Rectal smooth muscle tissue (tissue), 1 donor: ENCODE measurements at regions not wholly inside any gene's neighbourhood (a gene's known extent, or its start where the extent isn't known, plus 50 kb on each side); places are given as distances from the start of the nearest gene placed in this dataset.

Experiments
- H3K27ac ChIP-seq: one replicate; pipeline ENCODE4 v1.7.0; 2013; ENCODE audit warnings: low read depth, low read length, inconsistent platforms
- H3K27me3 ChIP-seq: one replicate; pipeline ENCODE4 v1.7.0; 2013; ENCODE audit warnings: low read length; ENCODE audit not compliant: control insufficient read depth, insufficient read depth
- H3K36me3 ChIP-seq: one replicate; pipeline ENCODE4 v1.7.0; 2013; ENCODE audit warnings: low read length; ENCODE audit not compliant: control insufficient read depth, insufficient read depth
- H3K4me1 ChIP-seq: one replicate; pipeline ENCODE4 v1.7.0; 2013; ENCODE audit warnings: low read length; ENCODE audit not compliant: control insufficient read depth, insufficient read depth
- H3K4me3 ChIP-seq: one replicate; pipeline ENCODE4 v1.7.0; 2013; ENCODE audit warnings: low read length
- H3K9ac ChIP-seq: one replicate; pipeline ENCODE4 v1.7.0; 2013; ENCODE audit warnings: low read length

DNA sequence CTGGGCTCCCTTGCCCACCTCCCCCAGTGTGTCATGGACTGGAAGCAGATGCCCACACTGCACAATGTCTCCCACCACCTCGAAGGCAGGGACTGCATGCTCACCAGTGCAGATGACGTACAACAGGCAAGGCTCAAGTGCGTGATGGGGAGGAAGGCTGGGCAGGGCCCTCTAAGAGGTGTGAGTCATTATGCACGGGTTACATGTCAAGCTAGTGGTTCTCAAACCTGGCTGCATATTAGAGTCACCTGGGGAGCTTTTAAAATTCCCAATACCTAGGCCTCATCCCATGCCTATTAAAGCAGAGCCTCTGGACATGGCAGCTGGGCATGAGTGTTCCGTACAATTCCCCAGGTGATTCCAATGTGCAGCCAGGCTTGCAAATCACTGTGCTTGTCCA, 137.9 kb upstream of the NGF start:
- H3K9ac ChIP-seq = no peak overlapping the region

DNA sequence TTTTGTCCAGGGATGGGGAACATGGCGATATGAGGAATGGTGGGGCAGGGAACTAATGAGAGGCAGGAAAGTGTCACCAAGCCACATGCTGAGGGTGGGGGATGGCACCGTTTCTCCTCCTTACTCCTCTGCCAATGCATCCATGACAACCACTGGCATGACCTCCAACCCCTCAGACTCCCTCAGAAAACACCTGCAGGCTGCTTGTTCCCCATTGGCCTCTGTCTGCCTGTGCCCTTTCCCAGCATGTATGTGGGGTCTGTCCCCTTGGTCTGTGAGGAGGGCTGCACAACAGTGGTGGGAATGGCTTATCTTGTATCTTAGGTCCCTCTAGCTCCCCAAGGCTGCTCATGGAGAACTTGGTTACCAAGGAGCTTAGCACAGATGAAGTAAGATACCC, 137.2 kb upstream of the NGF start:
- H3K9ac ChIP-seq = no peak overlapping the region
- no peaks in the 10 kb centered on the region for H3K4me1 ChIP-seq
- H3K27ac ChIP-seq = no peak overlapping the region
- no peaks in the 10 kb centered on the region for H3K36me3 ChIP-seq
- no peaks in the 10 kb centered on the region for H3K27me3 ChIP-seq
- H3K4me3 ChIP-seq = no peak overlapping the region

More for the DNA sequence above, 137.9 kb upstream of the NGF start:
- no peak overlapping the region for H3K4me3 ChIP-seq
- H3K27ac ChIP-seq = no peak overlapping the region
- no peaks in the 10 kb centered on the region for H3K4me1 ChIP-seq
- no peaks in the 10 kb centered on the region for H3K36me3 ChIP-seq
- H3K27me3 ChIP-seq = no peaks in the 10 kb centered on the region

DNA sequence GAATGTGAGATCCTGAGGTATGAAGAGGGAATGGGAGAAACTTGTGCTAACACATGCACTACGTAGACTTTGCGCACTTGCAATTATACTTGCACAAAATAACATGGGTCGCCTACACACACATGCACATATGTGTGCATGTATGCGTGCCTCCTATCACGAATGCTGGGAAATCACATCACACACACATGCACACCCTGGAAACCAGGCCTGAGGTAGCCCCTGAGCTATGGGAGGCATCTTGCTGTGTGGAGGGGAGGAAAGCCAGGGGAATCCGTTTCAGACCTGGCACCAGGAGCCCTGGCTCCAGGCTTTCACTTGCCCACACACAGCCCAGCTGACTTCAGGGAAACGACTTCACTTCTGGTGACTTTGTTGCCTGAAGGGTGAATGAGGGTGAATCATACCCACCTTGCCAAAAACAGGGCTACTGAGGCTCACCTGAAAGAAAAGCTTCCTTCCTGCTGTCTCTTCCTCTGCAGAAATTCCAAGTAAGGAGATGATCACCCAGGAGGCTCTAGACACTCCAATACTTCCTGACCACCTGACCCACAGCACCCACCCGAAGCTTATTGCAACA, 136.0 kb upstream of the NGF start:
- Histone ChIP-seq H3K27me3 (no peaks in the 10 kb centered on the region), H3K36me3 (no peaks in the 10 kb centered on the region)

DNA sequence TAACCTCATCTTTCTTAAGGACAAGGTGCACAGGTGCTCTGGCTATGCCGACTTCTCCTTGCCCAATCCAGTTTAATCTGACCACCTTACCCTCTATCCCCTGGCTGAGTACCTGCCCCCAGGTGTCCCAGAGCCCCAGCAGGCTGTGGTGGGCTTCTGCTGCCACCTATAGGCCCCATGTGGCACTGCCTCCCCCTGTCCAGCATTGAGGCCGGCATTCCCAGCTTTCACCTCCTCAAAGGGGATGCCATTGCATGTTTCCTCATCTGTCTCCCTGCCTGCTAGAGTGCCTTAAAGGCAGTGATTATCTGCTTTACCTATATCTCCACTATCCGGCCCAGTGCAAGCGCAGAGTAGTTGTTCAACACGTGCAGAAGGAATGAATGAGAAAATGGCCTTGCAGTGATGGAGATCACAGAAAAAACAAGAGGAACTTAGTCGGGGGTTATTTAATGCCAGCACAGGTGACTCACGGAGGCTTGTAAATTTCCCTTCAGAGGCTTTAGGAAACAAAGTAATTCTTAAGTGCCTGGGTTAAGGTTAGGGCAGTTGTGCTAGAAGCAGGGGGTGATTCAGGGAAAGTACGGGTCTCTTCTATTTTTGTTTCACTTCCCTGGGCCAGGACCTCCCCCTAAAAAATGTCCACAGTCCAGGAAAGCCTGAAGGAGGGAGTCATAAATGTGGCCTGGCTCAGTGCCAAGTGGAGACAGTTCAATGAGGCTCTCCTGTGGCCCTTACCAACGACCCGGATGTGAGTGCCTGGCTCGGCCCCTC, 131.8 kb upstream of the NGF start:
- Histone ChIP-seq H3K27ac (no peak overlapping the region), H3K9ac (no peak overlapping the region), H3K27me3 (no peaks in the 10 kb centered on the region), H3K4me1 (no peaks in the 10 kb centered on the region), H3K36me3 (no peaks in the 10 kb centered on the region), H3K4me3 (no peak overlapping the region)

More for the DNA sequence above, 136.0 kb upstream of the NGF start:
- no peak overlapping the region for H3K9ac ChIP-seq
- H3K4me1 ChIP-seq = no peaks in the 10 kb centered on the region
- H3K27ac ChIP-seq = no peak overlapping the region
- no peak overlapping the region for H3K4me3 ChIP-seq

DNA sequence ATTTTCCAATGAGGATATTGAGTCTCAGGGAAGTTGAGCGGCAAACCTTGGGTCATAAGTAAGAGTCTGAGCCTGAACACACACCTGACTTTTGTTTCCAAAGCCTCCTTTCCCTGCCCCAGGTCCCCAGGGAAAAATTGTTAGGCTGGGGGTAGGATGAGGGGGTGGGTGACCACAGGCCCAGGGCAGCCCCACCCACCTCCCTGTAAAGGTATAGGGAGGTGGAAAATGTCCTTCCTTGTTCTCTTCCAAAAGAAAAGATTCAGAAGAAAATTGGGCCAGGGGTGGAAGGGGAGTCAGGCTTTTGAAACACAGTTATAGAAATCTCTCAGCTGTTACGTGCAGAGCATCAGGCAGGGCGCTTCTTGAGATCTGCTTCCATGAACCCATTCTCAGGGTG, 129.7 kb upstream of the NGF start:
- Histone ChIP-seq H3K4me1 (no peaks in the 10 kb centered on the region), H3K27me3 (no peaks in the 10 kb centered on the region), H3K27ac (no peak overlapping the region), H3K4me3 (no peak overlapping the region), H3K9ac (no peak overlapping the region), H3K36me3 (no peaks in the 10 kb centered on the region)

DNA sequence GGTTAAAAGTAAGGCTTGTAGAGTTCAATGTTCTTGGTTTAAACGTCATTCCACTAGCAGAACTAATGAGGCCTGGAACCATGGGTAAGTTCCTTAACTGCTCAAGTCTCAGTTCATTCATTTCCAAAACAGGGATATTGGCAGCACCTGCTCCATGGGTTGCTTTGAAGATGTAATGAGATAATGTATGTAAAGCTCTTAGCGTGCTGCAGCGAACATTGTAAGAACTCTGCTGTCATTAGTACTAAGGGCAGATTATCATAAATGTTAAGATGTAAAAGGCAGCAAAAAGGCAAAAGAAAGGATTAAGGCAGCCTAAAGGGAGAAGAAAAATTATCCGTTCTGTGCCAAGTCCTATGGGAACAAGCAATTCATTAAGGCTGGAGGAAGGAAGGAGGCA, 129.1 kb upstream of the NGF start:
- Histone ChIP-seq H3K27ac (no peak overlapping the region), H3K9ac (no peak overlapping the region), H3K36me3 (no peaks in the 10 kb centered on the region), H3K4me3 (no peak overlapping the region), H3K4me1 (no peaks in the 10 kb centered on the region), H3K27me3 (no peaks in the 10 kb centered on the region)

DNA sequence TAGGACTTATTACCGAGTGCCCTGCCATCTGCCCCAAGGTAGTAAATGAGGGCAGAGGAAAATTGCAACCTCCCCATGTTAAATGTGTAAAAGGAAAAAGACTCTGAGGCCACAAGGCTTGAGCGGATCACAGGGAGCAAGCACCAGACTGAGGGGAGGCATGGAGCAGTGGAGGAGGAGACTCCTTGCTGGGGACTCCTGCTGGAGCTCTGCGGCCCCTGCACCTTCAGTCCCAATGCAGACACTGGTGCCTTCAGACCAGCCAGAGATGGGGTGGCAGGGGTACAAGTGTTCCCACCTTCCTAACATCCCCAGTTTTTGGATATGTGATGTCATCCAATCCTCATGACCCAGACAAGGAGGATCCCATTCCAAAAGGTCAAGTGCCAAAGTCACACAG, 128.4 kb upstream of the NGF start:
- Histone ChIP-seq H3K4me3 (no peak overlapping the region), H3K27me3 (no peaks in the 10 kb centered on the region), H3K9ac (no peak overlapping the region), H3K27ac (no peak overlapping the region), H3K4me1 (no peaks in the 10 kb centered on the region), H3K36me3 (no peaks in the 10 kb centered on the region)

DNA sequence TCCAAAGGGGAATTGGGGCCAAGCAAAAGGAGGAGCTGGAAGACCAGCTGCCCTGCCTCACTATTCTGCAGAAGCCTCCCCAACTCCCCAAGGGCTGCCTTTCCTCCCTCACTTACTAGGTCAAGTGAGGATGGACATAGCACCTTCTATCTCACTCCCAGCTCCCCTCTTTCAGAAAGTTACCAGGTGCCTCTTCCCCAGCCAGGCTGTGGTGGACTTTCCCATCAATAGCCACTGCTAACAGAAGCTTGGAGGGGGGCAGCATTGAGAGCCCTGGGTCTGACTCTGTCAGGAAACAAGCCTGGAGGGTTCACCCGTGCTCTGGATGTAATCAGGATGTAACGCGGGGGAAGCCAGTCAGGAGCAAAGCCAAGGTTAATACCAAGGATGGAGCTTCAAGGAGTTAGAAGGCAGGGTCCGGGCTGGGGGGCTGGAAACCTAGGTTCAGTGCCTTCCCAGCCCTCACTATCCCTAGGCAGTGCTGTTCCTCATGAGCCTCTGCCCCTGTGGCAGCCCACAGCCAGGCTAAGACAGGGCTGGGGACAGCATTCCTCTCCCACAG, 127.8 kb upstream of the NGF start:
- H3K4me1 ChIP-seq = no peaks in the 10 kb centered on the region
- H3K27ac ChIP-seq = no peak overlapping the region
- H3K9ac ChIP-seq = no peak overlapping the region
- no peaks in the 10 kb centered on the region for H3K27me3 ChIP-seq
- H3K4me3 ChIP-seq = no peak overlapping the region
- H3K36me3 ChIP-seq = no peaks in the 10 kb centered on the region

DNA sequence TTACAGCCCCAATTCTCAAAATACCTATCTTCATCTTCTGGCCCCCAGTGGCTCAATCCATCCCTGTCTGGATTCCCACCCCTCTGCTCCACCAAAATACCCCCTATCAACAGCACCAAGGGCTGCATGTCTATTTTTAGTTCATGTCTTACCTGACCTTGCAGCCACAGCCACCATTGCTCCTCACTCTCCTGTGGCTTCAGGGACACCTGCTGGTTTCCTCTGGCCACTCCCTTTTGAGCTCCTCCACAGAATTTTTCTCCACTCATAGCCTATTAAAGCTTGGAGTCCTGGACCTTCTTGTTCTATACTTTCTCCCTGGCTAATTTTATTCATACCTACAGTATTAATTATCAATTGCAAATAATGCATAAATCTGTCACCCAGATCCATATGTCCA, 125.3 kb upstream of the NGF start:
- no peaks in the 10 kb centered on the region for H3K4me1 ChIP-seq
- H3K27me3 ChIP-seq = no peaks in the 10 kb centered on the region
- no peak overlapping the region for H3K27ac ChIP-seq
- H3K36me3 ChIP-seq = no peaks in the 10 kb centered on the region
- no peak overlapping the region for H3K4me3 ChIP-seq
- H3K9ac ChIP-seq = no peak overlapping the region

DNA sequence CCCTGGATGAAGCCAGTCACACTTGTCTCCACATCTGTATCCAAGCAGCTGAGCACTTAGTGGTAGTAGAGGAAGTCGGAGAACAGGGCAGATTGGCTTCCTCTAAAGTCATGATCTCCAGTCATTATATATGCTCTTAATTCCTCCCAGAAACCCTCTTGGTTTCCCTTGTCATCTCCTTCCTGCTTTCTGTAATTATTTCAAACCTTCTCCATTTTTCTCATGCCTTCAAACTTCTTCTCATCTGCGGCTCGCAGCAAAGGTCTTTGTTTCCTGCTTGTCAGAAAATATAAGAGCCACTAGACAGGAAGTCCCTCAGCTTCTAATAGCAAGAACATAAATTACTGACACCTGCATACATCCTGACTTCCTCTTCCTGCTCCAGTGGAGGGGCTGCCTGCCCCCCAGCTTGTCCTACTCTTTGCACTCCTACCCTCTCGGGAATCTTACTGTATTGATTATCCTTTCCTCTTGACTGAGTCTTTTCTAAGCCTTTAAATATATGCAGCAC, 124.6 kb upstream of the NGF start:
- no peaks in the 10 kb centered on the region for H3K4me1 ChIP-seq
- H3K9ac ChIP-seq = no peak overlapping the region
- H3K36me3 ChIP-seq = no peaks in the 10 kb centered on the region
- no peaks in the 10 kb centered on the region for H3K27me3 ChIP-seq
- H3K4me3 ChIP-seq = no peak overlapping the region
- H3K27ac ChIP-seq = no peak overlapping the region

DNA sequence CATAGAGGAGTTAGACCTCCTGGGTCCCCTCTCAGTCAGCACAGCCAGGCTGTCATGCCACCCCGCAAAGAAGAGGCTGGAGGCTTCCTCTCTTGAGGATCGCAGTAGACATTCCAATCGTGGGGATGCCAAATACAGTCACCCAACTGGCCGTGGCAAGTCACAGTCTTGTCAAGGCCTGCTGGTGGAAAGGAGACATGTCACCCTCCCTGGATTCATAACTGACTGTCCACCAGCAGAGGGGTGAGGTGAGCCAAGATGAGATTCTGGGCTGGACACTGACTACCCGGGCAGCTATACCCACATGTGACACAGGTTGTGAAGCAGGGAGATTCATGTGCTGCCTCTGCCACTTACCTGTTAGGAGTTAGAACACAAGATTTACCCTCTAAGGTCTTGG, 123.5 kb upstream of the NGF start:
- H3K27ac ChIP-seq = no peak overlapping the region
- no peaks in the 10 kb centered on the region for H3K36me3 ChIP-seq
- no peak overlapping the region for H3K9ac ChIP-seq
- H3K27me3 ChIP-seq = no peaks in the 10 kb centered on the region
- H3K4me3 ChIP-seq = no peak overlapping the region
- no peaks in the 10 kb centered on the region for H3K4me1 ChIP-seq

DNA sequence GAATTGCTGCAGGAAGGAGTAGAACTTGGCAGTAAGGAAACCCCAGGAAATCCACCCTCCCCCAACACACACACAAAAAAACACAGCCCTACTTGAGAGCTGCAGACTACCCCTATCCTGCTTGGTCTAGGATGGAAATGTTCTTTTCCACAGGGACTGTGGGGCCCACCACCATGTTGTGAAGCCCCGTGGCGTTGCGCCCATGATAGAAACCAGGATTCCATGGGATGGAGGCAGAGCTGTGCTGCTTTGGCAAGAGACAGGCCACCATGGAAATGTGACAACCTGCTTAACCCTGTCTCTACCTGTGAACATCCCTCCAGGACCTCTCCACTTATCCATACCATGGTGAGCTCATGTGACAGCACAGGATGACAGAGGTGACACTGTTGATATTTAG, 121.1 kb upstream of the NGF start:
- no peak overlapping the region for H3K9ac ChIP-seq
- no peak overlapping the region for H3K27ac ChIP-seq
- no peaks in the 10 kb centered on the region for H3K27me3 ChIP-seq
- H3K36me3 ChIP-seq = no peaks in the 10 kb centered on the region
- peaks cover 2% of the 10 kb centered on the region for H3K4me1 ChIP-seq
- no peak overlapping the region for H3K4me3 ChIP-seq
